GM12878 (cell line): ENCODE measurements at regions not wholly inside any gene's neighbourhood (a gene's known extent, or its start where the extent isn't known, plus 50 kb on each side); places are given as distances from the start of the nearest gene placed in this dataset.

ENCODE experiments used
- ATAC-seq: fragments of 200-7000 bp; cut with Tn5 transposase; 3 replicates; pipeline ENCODE4 v1.9.1; 2020; ENCODE audit warnings: mild to moderate bottlenecking, moderate library complexity
- BruUV-seq: library from RNA; stranded (reverse); fragments of 400-500 nt; replicated peaks from 2 replicates; lab custom pipeline; 2021; lab: Mats Ljungman, UMichigan
- CTCF ChIA-PET: fragments of 300-600 bp; sonication (Branson Sonifier 250); formaldehyde crosslinking; extraction: SDS; loops from one replicate; lab custom pipeline; 2021; ENCODE audit warnings: inconsistent platforms; lab: Yijun Ruan, JAX
- POLR2A ChIA-PET: fragments of 350-600 bp; formaldehyde crosslinking; extraction: SDS; loops from one replicate; lab custom pipeline; 2021; ENCODE audit warnings: inconsistent platforms; lab: Charles Lee
- RAD21 ChIA-PET: fragments of 300-600 bp; sonication (Branson Sonifier 250); formaldehyde crosslinking; loops from one replicate; lab custom pipeline; 2023; ENCODE audit warnings: antibody characterized with exemption; ENCODE audit not compliant: unreplicated experiment; lab: Charles Lee
- SMC1A ChIA-PET: fragments of 300-600 bp; sonication (Branson Sonifier 250); formaldehyde crosslinking; loops from one replicate; lab custom pipeline; 2023; ENCODE audit not compliant: unreplicated experiment, uncharacterized antibody; lab: Charles Lee
- DNase-seq: peaks from one replicate; pipeline ENCODE4 v3.0.0-alpha.2; 2011; ENCODE audit warnings: low read depth, low spot score
- FAIRE-seq: peaks from 3 replicates; lab custom pipeline; 2011; peaks lifted over from hg19 to GRCh38; lab: Jason Lieb, UNC
- H2AFZ ChIP-seq: 2 replicates; pipeline ENCODE4 v1.6.0; 2011; ENCODE audit warnings: low read depth, low read length, control low read depth; ENCODE audit not compliant: control insufficient read depth
- H3K27ac ChIP-seq: 2 replicates; pipeline ENCODE4 v1.5.1; 2011; ENCODE audit warnings: control low read depth; ENCODE audit not compliant: control insufficient read depth, insufficient read depth
- H3K27me3 ChIP-seq, 2 experiments: replicated peaks in 1 of 2; 2 replicates each; pipeline versions ENCODE4 v1.6.0 to v1.6.1; 2011; ENCODE audit warnings: low read length in 1 of 2; ENCODE audit not compliant: control insufficient read depth in 2 of 2, insufficient read depth in 2 of 2
- H3K36me3 ChIP-seq, 2 experiments: 2 replicates each; pipeline ENCODE4 v1.5.1; 2011; ENCODE audit warnings: low read length in 1 of 2; ENCODE audit not compliant: control insufficient read depth in 2 of 2, insufficient read depth in 2 of 2
- H3K4me1 ChIP-seq: 2 replicates; pipeline ENCODE4 v1.6.1; 2011; ENCODE audit warnings: mild to moderate bottlenecking, low read length, moderate library complexity, mixed read lengths; ENCODE audit not compliant: control insufficient read depth, insufficient read depth
- H3K4me2 ChIP-seq: 2 replicates; pipeline ENCODE4 v1.6.0; 2011; ENCODE audit warnings: control low read depth; ENCODE audit not compliant: control insufficient read depth, insufficient read depth
- H3K4me3 ChIP-seq: fragments of 200-600 bp; sonication (generic); 2 replicates; pipeline ENCODE4 v1.5.1; 2016
- H3K79me2 ChIP-seq: 2 replicates; pipeline ENCODE4 v1.6.0; 2011; ENCODE audit warnings: low read length; ENCODE audit not compliant: control insufficient read depth, insufficient read depth
- H3K9ac ChIP-seq: 2 replicates; pipeline ENCODE4 v1.8.0; 2011; ENCODE audit warnings: low read length, control low read depth, mixed read lengths; ENCODE audit not compliant: control insufficient read depth, insufficient read depth
- H3K9me3 ChIP-seq: replicated peaks from 3 replicates; pipeline ENCODE4 v1.5.1; 2011; ENCODE audit warnings: mild to moderate bottlenecking, low read length; ENCODE audit not compliant: control insufficient read depth, insufficient read depth
- H4K20me1 ChIP-seq: 2 replicates; pipeline ENCODE4 v1.6.0; 2011; ENCODE audit not compliant: control insufficient read depth, insufficient read depth
- CBX5 ChIP-seq: sonication (generic); IDR thresholded peaks from 2 replicates; pipeline ENCODE4 v1.6.1; 2016; ENCODE audit warnings: low read depth, moderate library complexity, mild to moderate bottlenecking, inconsistent platforms
- CHD1 ChIP-seq: IDR thresholded peaks from 2 replicates; pipeline ENCODE4 v1.6.1; 2012; ENCODE audit warnings: low read depth, low read length, improper control_type of control experiment
- ETV6 ChIP-seq, 2 experiments: fragments of 450-650 bp in 1 of 2; IDR thresholded peaks in 1 of 2; conservative IDR thresholded peaks in 1 of 2; 2 replicates each; pipeline ENCODE4 v1.6.1; 2014; ENCODE audit warnings: antibody characterized with exemption in 1 of 2, borderline replicate concordance in 1 of 2, low read depth in 1 of 2, mild to moderate bottlenecking in 1 of 2, moderate library complexity in 1 of 2
- HDGF ChIP-seq: fragments of 450-650 bp; IDR thresholded peaks from 2 replicates; pipeline ENCODE4 v1.6.1; 2016; ENCODE audit warnings: antibody characterized with exemption
- IKZF2 ChIP-seq, 2 experiments: fragments of 450-650 bp; IDR thresholded peaks; 2 replicates each; pipeline ENCODE4 v1.6.1; 2017; ENCODE audit warnings: mild to moderate bottlenecking in 2 of 2, moderate library complexity in 2 of 2
- JUNB ChIP-seq: IDR thresholded peaks from 2 replicates; pipeline ENCODE4 v1.6.1; 2016; ENCODE audit warnings: antibody characterized with exemption, mild to moderate bottlenecking
- MYB ChIP-seq: fragments of 150-350 bp; IDR thresholded peaks from 2 replicates; pipeline ENCODE4 v1.6.1; 2014; ENCODE audit warnings: mild to moderate bottlenecking, low read depth, low read length, borderline replicate concordance
- RAD51 ChIP-seq: fragments of 450-650 bp; IDR thresholded peaks from 2 replicates; pipeline ENCODE4 v1.6.1; 2016; ENCODE audit warnings: moderate library complexity, mild to moderate bottlenecking, inconsistent platforms
- SPI1 ChIP-seq: IDR thresholded peaks from 2 replicates; pipeline ENCODE4 v1.6.1; 2011; ENCODE audit warnings: low read depth, mild to moderate bottlenecking, low read length, moderate library complexity, borderline replicate concordance; ENCODE audit not compliant: insufficient read depth
- SREBF2 ChIP-seq: IDR thresholded peaks from 2 replicates; pipeline ENCODE4 v1.6.1; 2012; ENCODE audit warnings: mild to moderate bottlenecking, low read length
- YBX1 ChIP-seq: fragments of 450-650 bp; IDR thresholded peaks from 2 replicates; pipeline ENCODE4 v1.6.1; 2016; ENCODE audit warnings: antibody characterized with exemption
- WGBS: methylation state at CpG from one replicate; pipeline ENCODE4 v1.1.6; 2016; ENCODE audit warnings: low lambda C conversion rate; ENCODE audit not compliant: insufficient replicate concordance, insufficient coverage; ENCODE audit errors: missing lambda C conversion rate; 5-methylcytosine and 5-hydroxymethylcytosine counted together
- in situ Hi-C: fragments of 300-500 bp; cut with MboI; formaldehyde crosslinking; loops from 9 replicates; pipeline ENCODE4 v1.14.3; 2018; ENCODE audit warnings: mixed read lengths
- intact Hi-C: fragments of 100-400 bp; cut with micrococcal nuclease; formaldehyde crosslinking; loops from one replicate; pipeline ENCODE4 v1.14.2; 2022; ENCODE audit not compliant: unreplicated experiment

- in situ Hi-C loops = no loop called here
- 49% methylated on average over 2 of the region's 2 CpGs for WGBS
- no peak for FAIRE-seq
Measured at GRCh38 chr5:16291894-16292293, 112.3 kb upstream of the MARCHF11 start.

GRCh38 chr5:16291474-16291873 is 111.9 kb upstream of the MARCHF11 start:
- no TSS peak for BruUV-seq
- H3K4me3 ChIP-seq = no peak overlapping the region
- H3K4me2 ChIP-seq = no peak overlapping the region
- ChIA-PET POLR2A (no interaction called here), SMC1A (no interaction called here), CTCF (no interaction called here)
- no peaks in the 10 kb centered on the region for H3K9me3 ChIP-seq
- no peaks in the 10 kb centered on the region for H3K36me3 ChIP-seq
- FAIRE-seq (no peak), DNase-seq (no peak)
- intact Hi-C loops = no loop called here
- no peak overlapping the region for H3K27ac ChIP-seq
- no peaks in the 10 kb centered on the region for H4K20me1 ChIP-seq
- TF ChIP-seq SPI1 = no peak
- TF ChIP-seq IKZF2 (IDR thresholded peaks at IDR 0.05) = no peak
- TF ChIP-seq YBX1 = no peak
- no peak for TF ChIP-seq CBX5
- no peak for TF ChIP-seq RAD51
- TF ChIP-seq JUNB = no peak
- no peak for TF ChIP-seq CHD1
- no peak for TF ChIP-seq HDGF
- no peak for TF ChIP-seq ETV6 (conservative IDR thresholded peaks at IDR 0.05 in 1 of 2, IDR thresholded peaks at IDR 0.05 in 1 of 2; ENCODE audit: borderline replicate concordance in 1 of 2, low read depth in 1 of 2)
- TF ChIP-seq, all 136 proteins: peak for 0
- RAD21 ChIA-PET = no interaction called here
- in situ Hi-C loops = no loop called here
- no peak overlapping the region for H2AFZ ChIP-seq
- no peaks in the 10 kb centered on the region for H3K27me3 ChIP-seq
- no peaks in the 10 kb centered on the region for H3K4me1 ChIP-seq
- H3K79me2 ChIP-seq = no peaks in the 10 kb centered on the region
- no peak for ATAC-seq
- no peak overlapping the region for H3K9ac ChIP-seq

More at GRCh38 chr5:16291894-16292293, 112.3 kb upstream of the MARCHF11 start:
- TF ChIP-seq MYB (no peak), SREBF2 (no peak), YBX1 (no peak)
- TF ChIP-seq, all 136 proteins: peak for 0
- RAD21 ChIA-PET = no interaction called here
- H3K4me1 ChIP-seq = no peaks in the 10 kb centered on the region
- H3K9me3 ChIP-seq = no peaks in the 10 kb centered on the region
- no peaks in the 10 kb centered on the region for H4K20me1 ChIP-seq
- H3K79me2 ChIP-seq = no peaks in the 10 kb centered on the region
- no TSS peak for BruUV-seq
- DNase-seq (no peak), ATAC-seq (no peak)
- H3K4me2 ChIP-seq = no peak overlapping the region
- intact Hi-C loops = no loop called here
- SMC1A ChIA-PET = no interaction called here
- no peak overlapping the region for H3K4me3 ChIP-seq
- H3K27ac ChIP-seq = no peak overlapping the region
- no peaks in the 10 kb centered on the region for H3K27me3 ChIP-seq
- POLR2A ChIA-PET = no interaction called here
- CTCF ChIA-PET = no interaction called here
- no peak overlapping the region for H3K9ac ChIP-seq
- H2AFZ ChIP-seq = no peak overlapping the region
- no peaks in the 10 kb centered on the region for H3K36me3 ChIP-seq
